HG02943 (cell line): ENCODE measurements at regions not wholly inside any gene's neighbourhood (a gene's known extent, or its start where the extent isn't known, plus 50 kb on each side); places are given as distances from the start of the nearest gene placed in this dataset.

Experiments used
- ATAC-seq: cut with Tn5 transposase; IDR thresholded peaks from one replicate; pipeline ENCODE4 v1.9.1; 2021; ENCODE audit warnings: mild to moderate bottlenecking, low read depth, moderate library complexity; ENCODE audit not compliant: unreplicated experiment

GRCh38 chr4:78722878-78723277 lies 53.3 kb upstream of the BMP2K start:
- ATAC-seq: no peak
